ENCODE measurements at regions not wholly inside any gene's neighbourhood (a gene's known extent, or its start where the extent isn't known, plus 50 kb on each side); places are given as distances from the start of the nearest gene placed in this dataset.

DNA sequence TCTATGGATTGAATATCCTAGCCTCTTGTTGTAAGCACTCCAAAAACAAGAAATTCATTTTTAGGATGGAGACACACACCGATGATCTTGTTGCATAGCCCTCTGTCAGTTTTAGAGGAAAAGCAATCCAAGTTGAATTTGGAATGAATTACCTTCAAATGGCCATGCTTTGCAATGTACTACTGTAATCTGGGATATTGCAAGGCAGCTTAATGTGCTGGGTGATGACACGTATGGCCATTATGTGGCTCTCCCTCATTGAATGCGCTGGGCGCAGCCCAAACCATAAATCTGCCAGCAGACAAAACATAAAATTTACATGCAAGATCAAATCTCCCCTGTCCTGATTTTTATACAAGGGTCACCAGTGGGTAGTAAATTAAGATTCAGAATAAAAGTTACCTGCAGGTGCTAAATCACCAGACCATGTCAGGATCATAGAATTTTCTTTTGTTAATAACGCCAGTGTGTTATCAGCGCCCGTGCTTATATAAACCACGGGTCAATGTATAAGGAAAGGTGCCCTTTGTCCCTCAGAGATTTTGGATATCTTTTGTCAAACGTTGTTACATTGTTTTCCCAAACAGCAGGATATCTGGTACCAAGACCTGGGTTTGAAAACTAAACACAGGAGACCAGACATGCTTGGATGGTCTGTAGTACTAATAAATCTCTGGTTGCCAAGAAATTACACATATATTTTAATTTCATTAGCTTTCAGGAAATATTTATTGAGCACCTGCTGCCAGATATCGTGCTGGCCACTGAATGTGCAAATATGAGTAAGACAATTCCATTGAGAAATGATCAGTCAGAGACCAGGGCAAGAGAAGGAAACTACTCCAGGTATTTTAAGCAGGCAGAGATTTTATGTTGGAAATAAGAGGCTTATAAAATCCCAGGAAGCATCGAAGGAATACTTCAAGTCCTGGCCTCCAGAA, 237.1 kb downstream of the EBLN2 start:
- DNase-seq, result no peak

DNA sequence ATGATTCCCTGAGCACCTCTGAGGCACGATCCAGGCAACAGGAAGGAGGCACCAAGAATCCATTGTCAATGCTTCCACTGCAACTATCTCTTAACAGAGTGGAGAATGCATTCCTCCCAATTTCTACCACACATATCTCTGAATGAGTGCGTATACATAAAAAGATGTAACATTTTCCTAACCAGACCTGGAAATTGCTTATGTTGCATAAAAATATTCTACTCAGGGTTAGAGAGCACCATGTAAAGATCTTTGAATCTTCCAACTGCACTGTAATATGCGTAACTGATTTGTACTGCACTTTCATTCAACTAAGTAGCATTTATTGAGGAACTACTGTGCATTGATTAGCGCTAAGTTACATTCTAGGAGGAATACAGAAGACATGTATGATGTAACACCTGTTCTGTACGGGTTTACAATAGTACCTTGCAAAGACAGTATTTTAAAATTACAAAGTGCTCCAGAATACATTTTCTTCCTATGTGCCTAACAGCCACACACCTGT, 237.8 kb downstream of the EBLN2 start:
- DNase-seq, result no peak

DNA sequence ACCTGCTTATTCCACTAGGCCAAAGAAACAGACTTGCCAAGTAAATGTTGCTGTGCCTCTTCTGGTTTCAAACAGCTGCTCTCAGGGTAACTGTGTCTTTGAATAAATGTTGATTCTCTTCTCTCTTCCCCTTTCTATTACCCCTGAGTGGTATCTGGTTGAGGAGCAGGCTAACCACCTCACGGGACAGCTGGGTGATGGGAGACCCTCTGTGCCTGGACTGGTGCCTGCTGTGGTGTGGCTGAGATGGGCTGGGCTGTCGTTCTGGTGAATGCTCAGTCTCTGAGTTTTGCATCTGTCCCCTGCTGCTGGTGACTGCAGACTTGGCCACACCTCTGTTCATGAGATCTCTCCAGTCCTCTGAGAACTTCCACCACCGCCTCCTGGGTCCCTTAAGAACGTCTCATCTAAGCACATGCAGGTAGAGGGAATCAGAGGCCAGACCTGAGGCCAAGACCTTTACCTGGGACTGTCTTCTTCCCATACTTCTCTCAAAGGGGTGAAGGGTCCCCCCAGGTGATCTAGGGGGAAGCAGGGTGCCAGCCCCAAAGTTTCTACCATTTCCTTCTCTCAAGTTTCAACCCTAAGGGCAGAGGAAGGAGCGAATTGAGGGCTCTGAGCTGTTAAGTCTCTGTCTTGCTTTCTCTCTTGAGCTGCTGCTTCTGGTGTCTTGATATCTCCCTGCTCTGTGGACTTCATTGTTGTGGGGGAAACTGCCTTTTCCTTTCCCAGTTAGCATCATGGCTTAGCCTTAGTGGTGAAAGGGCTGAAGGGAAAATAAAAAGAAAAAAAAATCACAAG, 252.9 kb downstream of the EBLN2 start:
- no peak for DNase-seq

DNA sequence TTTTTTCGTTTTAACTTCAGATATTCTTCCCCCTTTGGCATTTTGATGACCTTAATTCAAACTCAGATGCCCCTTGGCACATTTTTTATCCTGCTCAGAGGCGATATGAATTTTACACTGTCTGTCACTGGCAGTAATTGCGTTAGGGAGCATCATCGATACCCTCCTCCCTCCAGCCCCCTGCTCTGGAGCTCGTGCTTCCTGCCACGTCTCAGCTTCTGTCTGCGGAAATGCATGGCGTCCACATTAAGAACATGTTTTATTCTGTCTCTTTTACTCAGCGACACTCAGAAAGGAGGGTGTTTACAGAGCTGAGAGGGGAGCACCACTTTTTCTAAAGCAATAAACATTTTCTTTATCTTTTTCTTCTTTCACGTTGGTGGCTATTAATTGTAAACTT, 254.2 kb downstream of the EBLN2 start:
- peak; percentile 6 for DNase-seq

DNA sequence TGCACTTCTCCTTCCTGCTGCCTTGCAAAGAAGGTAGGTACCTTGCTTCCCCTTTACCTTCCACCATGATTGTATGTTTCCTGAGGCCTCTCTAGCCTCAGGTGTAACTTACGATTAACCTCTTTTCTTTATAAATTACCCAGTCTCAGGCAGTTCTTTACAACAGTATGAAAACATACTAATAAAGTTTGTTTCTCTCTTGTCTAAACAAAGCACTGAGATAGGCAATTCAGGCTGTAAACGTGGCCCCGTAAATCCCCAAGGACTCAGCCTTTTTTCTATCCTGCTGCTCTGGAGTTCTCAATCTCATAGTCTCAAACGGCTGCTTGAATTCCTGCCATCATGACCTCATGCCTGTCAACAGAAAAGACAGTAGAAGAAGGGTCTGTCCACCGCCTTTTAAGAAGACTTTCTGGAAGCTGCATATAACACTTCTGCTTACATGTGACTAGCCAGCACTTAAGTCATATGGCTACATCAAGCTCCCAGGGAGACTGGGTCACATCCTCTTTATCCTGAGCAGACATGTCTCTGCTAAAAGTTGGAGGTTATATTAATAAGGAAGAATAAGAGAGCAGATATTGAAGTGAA, 257.8 kb downstream of the EBLN2 start:
- peak; percentile 32 for DNase-seq

DNA sequence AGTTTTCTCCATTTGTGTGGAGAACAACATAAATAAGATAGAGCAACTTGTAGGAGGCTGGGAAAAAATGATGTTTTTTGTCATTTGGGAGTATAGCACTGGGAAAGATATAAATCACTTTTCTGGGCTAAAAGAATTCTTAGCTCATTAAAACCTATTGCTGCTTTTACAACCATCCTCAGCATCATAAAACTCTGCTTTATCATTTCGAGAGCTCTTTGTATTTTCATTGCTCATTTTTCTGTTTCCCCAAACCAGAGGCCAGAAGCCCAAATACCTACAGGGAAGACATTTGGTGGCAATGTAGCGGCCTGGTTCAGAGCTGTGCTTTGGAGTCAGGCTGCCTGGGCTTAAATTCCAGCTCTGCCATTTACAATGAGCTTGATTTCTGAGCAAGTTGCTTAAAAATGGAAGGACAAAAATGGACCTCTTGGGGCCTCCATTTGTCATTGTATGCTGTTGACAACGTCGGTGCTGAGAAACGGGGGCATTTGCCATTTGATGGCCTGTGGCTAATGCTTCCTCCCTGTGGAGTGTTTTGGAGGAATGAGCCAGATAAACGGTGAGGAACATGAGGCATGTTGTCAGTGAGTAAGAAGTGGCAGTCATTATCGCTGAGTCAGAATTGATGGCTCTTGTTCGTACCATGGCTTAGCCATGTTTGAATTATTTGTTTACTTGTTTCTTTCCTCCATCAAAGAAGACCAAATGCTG, 260.0 kb downstream of the EBLN2 start:
- no peak for DNase-seq

DNA sequence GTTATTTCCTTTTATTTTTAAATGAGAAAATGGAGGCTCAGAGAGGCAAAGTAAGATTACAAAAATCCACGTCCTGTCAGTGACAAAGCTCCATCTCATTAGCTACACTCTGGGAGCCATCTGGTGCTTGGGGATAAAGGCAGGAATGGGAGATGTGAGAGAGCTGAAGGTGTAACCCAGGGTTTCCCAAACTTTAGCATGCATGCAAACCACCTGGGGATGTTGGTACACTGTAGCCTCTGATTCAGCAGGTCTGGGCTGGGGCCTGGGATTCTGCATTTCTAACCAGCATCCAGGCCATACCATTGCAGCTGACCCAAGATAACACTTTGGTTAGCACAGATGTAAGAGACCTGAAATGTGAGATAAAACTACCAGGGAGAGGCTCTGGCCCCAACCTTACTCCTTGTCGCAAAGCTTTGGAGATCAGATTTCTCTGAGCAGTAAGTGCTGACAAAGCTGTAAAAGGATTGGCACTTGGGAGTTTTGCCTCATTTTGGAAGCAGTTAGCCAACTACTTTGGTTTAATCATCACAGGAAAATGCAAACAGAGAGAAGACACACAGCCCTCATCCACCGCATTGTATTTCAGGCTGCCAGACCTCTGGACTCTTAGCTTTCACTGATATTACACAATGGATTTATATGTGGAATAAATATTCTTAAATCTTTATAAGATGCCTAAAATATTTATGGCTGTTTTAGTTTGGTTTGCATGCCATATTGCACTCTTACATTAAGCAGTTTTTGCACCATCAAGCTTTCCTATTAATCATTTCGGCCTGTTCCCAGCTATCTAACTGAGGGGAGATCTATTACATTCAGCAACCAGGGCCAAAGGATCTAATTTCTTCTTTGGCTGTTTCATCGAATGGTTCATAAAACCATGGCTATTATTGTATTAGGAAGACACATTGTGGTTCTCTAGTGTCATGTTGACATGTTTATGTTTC, 263.0 kb downstream of the EBLN2 start:
- peak; percentile 21 for DNase-seq

DNA sequence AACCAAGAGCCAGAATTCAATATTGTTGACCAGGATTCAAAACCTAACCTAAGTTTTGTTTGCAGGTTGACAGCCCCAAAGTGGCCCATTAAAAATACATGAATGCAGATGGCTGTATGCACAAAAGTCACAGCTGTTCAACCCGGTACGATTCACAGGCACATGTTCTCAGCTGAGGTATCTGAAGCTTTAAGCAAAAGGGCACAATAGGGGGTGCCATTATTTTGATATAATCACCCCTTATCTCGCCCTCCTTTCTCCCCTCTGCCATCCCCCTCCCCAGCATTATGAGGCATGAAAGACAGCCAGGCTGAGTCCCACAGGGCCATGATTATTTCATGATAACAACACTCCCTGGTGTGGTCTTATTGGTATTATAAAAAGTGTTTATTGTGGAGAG, 264.9 kb downstream of the EBLN2 start:
- no peak for DNase-seq

DNA sequence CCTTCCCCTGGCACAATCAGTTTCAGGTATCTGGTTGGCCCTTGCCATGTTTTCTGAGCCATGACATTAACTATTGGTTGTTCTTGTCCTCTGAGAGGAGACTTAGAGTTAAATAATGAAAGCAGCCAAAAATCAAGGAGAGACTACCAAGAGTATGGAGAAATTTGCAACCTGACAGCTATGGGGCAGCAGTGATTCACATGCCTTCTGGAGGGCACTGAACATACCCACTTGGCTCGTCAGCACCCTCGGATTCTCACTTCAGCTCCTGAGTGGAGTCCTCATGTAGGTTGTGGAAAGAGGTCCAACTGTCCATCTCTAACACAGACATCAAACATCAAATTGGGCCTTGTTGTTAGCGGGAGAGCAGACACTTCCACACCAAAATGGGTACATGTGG, 265.6 kb downstream of the EBLN2 start:
- no peak for DNase-seq
